SK-N-SH treated with all-trans-retinoic acid at 6 μM for 48 hours (cell line): ENCODE measurements at regions not wholly inside any gene's neighbourhood (a gene's known extent, or its start where the extent isn't known, plus 50 kb on each side); places are given as distances from the start of the nearest gene placed in this dataset.

Experiments
- BACH2 ChIP-seq: fragments of 250-450 bp; sonication (Bioruptor Pico); IDR thresholded peaks from 2 replicates; pipeline ENCODE4 v1.9.0; 2021; ENCODE audit warnings: mild to moderate bottlenecking, borderline replicate concordance
- GLIS3 ChIP-seq: fragments of 250-450 bp; sonication (Bioruptor Pico); IDR thresholded peaks from 2 replicates; pipeline ENCODE4 v1.5.0; 2020; ENCODE audit warnings: mild to moderate bottlenecking, moderate library complexity
- PATZ1 ChIP-seq: fragments of 250-450 bp; sonication (Bioruptor Pico); IDR thresholded peaks from 2 replicates; pipeline ENCODE4 v1.8.0; 2020; ENCODE audit warnings: mild to moderate bottlenecking, moderate library complexity, borderline replicate concordance
- RARB ChIP-seq: fragments of 250-450 bp; sonication (Bioruptor Pico); IDR thresholded peaks from 2 replicates; pipeline ENCODE4 v1.8.0; 2021; ENCODE audit warnings: mild to moderate bottlenecking, moderate library complexity
- TCF4 ChIP-seq: fragments of 250-450 bp; sonication (Bioruptor Pico); IDR thresholded peaks from 2 replicates; pipeline ENCODE4 v1.8.0; 2021; ENCODE audit warnings: mild to moderate bottlenecking, moderate library complexity, borderline replicate concordance

- TF ChIP-seq TCF4 (CRISPR knock-in tag) (no peak), GLIS3 (CRISPR knock-in tag) (no peak), RARB (CRISPR knock-in tag) (no peak), BACH2 (no peak), PATZ1 (CRISPR knock-in tag) (no peak)
These were observed 249.4 kb upstream of the HMGA2 start for GRCh38 chr12:65574867-65575266.
